Activated CD4-positive, alpha-beta T cell treated with anti-CD3 and anti-CD28 coated beads, Interleukin-2, amount 50 U/mL, for 48 hours (primary cell): ENCODE measurements at regions not wholly inside any gene's neighbourhood (a gene's known extent, or its start where the extent isn't known, plus 50 kb on each side); places are given as distances from the start of the nearest gene placed in this dataset.

Source experiments
- DNase-seq, 2 experiments: peaks; one replicate each; pipeline ENCODE4 v3.0.0-alpha.2; 2020

GRCh38 chr16:7089751-7090150 lies 242.9 kb upstream of the RBFOX1 start:
- no peak for DNase-seq

- no peak for DNase-seq
Observed at GRCh38 chr16:7088711-7089110, 243.9 kb upstream of the RBFOX1 start.

GRCh38 chr16:7086822-7087616 lies 245.6 kb upstream of the RBFOX1 start:
- DNase-seq: no peak

- DNase-seq: no peak
Observed at GRCh38 chr16:7085776-7086175, 246.9 kb upstream of the RBFOX1 start.

- no peak for DNase-seq
Observed at GRCh38 chr16:7083096-7083495, 249.5 kb upstream of the RBFOX1 start.

- no peak for DNase-seq
Observed at GRCh38 chr16:7077636-7078035, 255.0 kb upstream of the RBFOX1 start.

- DNase-seq: no peak
Observed at GRCh38 chr16:7074715-7075114, 257.9 kb upstream of the RBFOX1 start.

GRCh38 chr16:7057458-7057857 lies 275.2 kb upstream of the RBFOX1 start:
- no peak for DNase-seq

- DNase-seq: no peak
Observed at GRCh38 chr16:7055443-7055842, 277.2 kb upstream of the RBFOX1 start.

GRCh38 chr16:7051591-7052349 lies 280.9 kb upstream of the RBFOX1 start:
- no peak for DNase-seq

GRCh38 chr16:7044331-7044730 lies 288.3 kb upstream of the RBFOX1 start:
- DNase-seq: no peak

GRCh38 chr16:7038475-7038874 lies 294.2 kb upstream of the RBFOX1 start:
- no peak for DNase-seq

GRCh38 chr16:7037495-7037894 lies 295.1 kb upstream of the RBFOX1 start:
- DNase-seq: no peak

- DNase-seq: no peak
Observed at GRCh38 chr16:7031031-7031430, 301.6 kb upstream of the RBFOX1 start.

- DNase-seq: no peak
Observed at GRCh38 chr16:7027401-7027800, 305.2 kb upstream of the RBFOX1 start.

GRCh38 chr16:7026639-7027038 lies 306.0 kb upstream of the RBFOX1 start:
- no peak for DNase-seq

- DNase-seq: peak; percentile 38 to 54
Observed at GRCh38 chr16:7025616-7026190, 306.9 kb upstream of the RBFOX1 start.

- DNase-seq: no peak
Observed at GRCh38 chr16:7021653-7022275, 310.9 kb upstream of the RBFOX1 start.

- DNase-seq: no peak
Observed at GRCh38 chr16:7017006-7017662, 315.5 kb upstream of the RBFOX1 start.

GRCh38 chr16:7014756-7015155 lies 317.9 kb upstream of the RBFOX1 start:
- DNase-seq: no peak

GRCh38 chr16:7013990-7014389 lies 318.7 kb upstream of the RBFOX1 start:
- DNase-seq: no peak

GRCh38 chr16:7004266-7004665 lies 328.4 kb upstream of the RBFOX1 start:
- no peak for DNase-seq

- no peak for DNase-seq
Observed at GRCh38 chr16:6993544-6993943, 339.1 kb upstream of the RBFOX1 start.
